Neuronal stem cell (in vitro differentiated cells): ENCODE measurements at regions not wholly inside any gene's neighbourhood (a gene's known extent, or its start where the extent isn't known, plus 50 kb on each side); places are given as distances from the start of the nearest gene placed in this dataset.

Experiments
- DNase-seq: peaks from one replicate; pipeline ENCODE4 v3.0.0-alpha.2; 2013; ENCODE audit warnings: low spot score
- H2AFZ ChIP-seq: one replicate; pipeline ENCODE4 v1.6.1; 2013; ENCODE audit warnings: mild to moderate bottlenecking, low read length, inconsistent platforms
- H2AK5ac ChIP-seq: 2 replicates; pipeline ENCODE4 v1.6.1; 2013; ENCODE audit warnings: low read depth, mild to moderate bottlenecking, inconsistent platforms, low read length, moderate library complexity, mixed read lengths
- H2BK120ac ChIP-seq: 2 replicates; pipeline ENCODE4 v1.6.1; 2013; ENCODE audit warnings: low read depth, mild to moderate bottlenecking, inconsistent platforms, low read length, moderate library complexity, mixed read lengths
- H2BK12ac ChIP-seq: one replicate; pipeline ENCODE4 v1.6.1; 2013; ENCODE audit warnings: low read length, inconsistent platforms
- H2BK15ac ChIP-seq: 2 replicates; pipeline ENCODE4 v1.6.1; 2013; ENCODE audit warnings: mild to moderate bottlenecking, low read length, inconsistent platforms, mixed read lengths
- H2BK5ac ChIP-seq: one replicate; pipeline ENCODE4 v1.6.1; 2013; ENCODE audit warnings: inconsistent platforms, mild to moderate bottlenecking, low read length, moderate library complexity
- H3K14ac ChIP-seq: one replicate; pipeline ENCODE4 v1.6.1; 2013; ENCODE audit warnings: low read length, inconsistent platforms
- H3K18ac ChIP-seq: 2 replicates; pipeline ENCODE4 v1.6.1; 2013; ENCODE audit warnings: low read length, inconsistent platforms
- H3K23ac ChIP-seq: 2 replicates; pipeline ENCODE4 v1.6.1; 2013; ENCODE audit warnings: low read depth, mild to moderate bottlenecking, mixed read lengths, low read length, inconsistent platforms; ENCODE audit not compliant: poor library complexity
- H3K27ac ChIP-seq: replicated peaks from 3 replicates; pipeline ENCODE4 v1.5.1; 2013; ENCODE audit warnings: low read length, inconsistent platforms
- H3K27me3 ChIP-seq, 3 experiments: 2 replicates each; pipeline ENCODE4 v1.6.1; 2013; ENCODE audit warnings: low read length in 3 of 3, mild to moderate bottlenecking in 2 of 3, inconsistent platforms in 1 of 3, low read depth in 1 of 3, mixed read lengths in 1 of 3, moderate library complexity in 1 of 3; ENCODE audit not compliant: control insufficient read depth in 3 of 3, insufficient read depth in 3 of 3
- H3K36me3 ChIP-seq, 2 donors: replicated peaks in 1 of 2; 2 replicates each; pipeline ENCODE4 v1.6.1; 2013; ENCODE audit warnings: low read length in 2 of 2; ENCODE audit not compliant: control insufficient read depth in 2 of 2, insufficient read depth in 2 of 2
- H3K4ac ChIP-seq: 2 replicates; pipeline ENCODE4 v1.6.1; 2013; ENCODE audit warnings: inconsistent platforms, mild to moderate bottlenecking, low read length, moderate library complexity
- H3K4me1 ChIP-seq, 2 donors: 1 replicate in 1 of 2; 2 replicates in 1 of 2; pipeline ENCODE4 v1.6.1; 2013; ENCODE audit warnings: low read length in 2 of 2, low read depth in 1 of 2; ENCODE audit not compliant: control insufficient read depth in 2 of 2, insufficient read depth in 1 of 2
- H3K4me2 ChIP-seq: one replicate; pipeline ENCODE4 v1.6.1; 2013; ENCODE audit warnings: mild to moderate bottlenecking, low read length, inconsistent platforms; ENCODE audit not compliant: insufficient read depth, poor library complexity, severe bottlenecking
- H3K4me3 ChIP-seq, 2 donors: 2 replicates each; pipeline ENCODE4 v1.5.1; 2013; ENCODE audit warnings: low read length in 2 of 2, mild to moderate bottlenecking in 2 of 2, inconsistent platforms in 1 of 2, moderate library complexity in 1 of 2
- H3K79me1 ChIP-seq: one replicate; pipeline ENCODE4 v1.6.1; 2013; ENCODE audit warnings: low read depth, mild to moderate bottlenecking, inconsistent platforms, low read length, moderate library complexity
- H3K9ac ChIP-seq: one replicate; pipeline ENCODE4 v1.6.1; 2013; ENCODE audit warnings: mild to moderate bottlenecking, low read depth, low read length, inconsistent platforms; ENCODE audit not compliant: poor library complexity
- H3K9me3 ChIP-seq, 2 donors: replicated peaks in 1 of 2; 2 replicates each; pipeline versions ENCODE3 to v1.6.1; 2013; ENCODE audit warnings: low read length in 2 of 2, mild to moderate bottlenecking in 2 of 2, inconsistent platforms in 1 of 2, low read depth in 1 of 2, mixed read lengths in 1 of 2, moderate library complexity in 1 of 2; ENCODE audit not compliant: control insufficient read depth in 2 of 2, insufficient read depth in 1 of 2
- H4K8ac ChIP-seq: one replicate; pipeline ENCODE4 v1.6.1; 2013; ENCODE audit warnings: low read depth, mild to moderate bottlenecking, inconsistent platforms, low read length, moderate library complexity
- H4K91ac ChIP-seq: one replicate; pipeline ENCODE4 v1.6.1; 2013; ENCODE audit warnings: low read length, low read depth, mild to moderate bottlenecking, inconsistent platforms; ENCODE audit not compliant: poor library complexity
- WGBS, 2 donors: extraction: QIAGEN DNeasy Blood & Tissue Kit; methylation state at CpG; one replicate each; pipeline ENCODE4 v1.1.7; 2013; ENCODE audit warnings: missing lambda C conversion rate in 2 of 2, mixed read lengths in 1 of 2; ENCODE audit not compliant: insufficient read length in 2 of 2, insufficient replicate concordance in 1 of 2; ENCODE audit errors: extremely low coverage in 2 of 2; 5-methylcytosine and 5-hydroxymethylcytosine counted together

DNA sequence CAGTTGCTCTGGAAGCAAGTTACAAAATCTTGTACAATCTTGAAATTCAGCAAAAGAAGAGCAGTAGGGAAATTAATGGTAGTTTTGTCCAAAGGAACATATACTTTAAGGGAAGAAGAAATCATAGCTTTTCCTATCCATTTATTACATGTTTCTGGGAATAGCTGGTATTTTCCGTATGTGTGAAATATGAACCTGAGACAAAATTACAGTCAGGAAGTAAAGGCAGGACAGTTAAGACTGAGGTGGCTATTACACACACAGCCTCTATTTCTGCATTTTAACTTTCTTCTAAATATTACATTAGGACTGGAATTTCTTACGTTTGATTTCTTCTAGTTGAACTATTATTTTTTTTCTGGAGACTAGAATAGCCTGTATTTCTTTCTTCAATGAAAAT is 1197.3 kb downstream of the SORCS3 start:
- no peak for DNase-seq
- no peak overlapping the region for H3K4ac ChIP-seq
- no peak overlapping the region for H3K27ac ChIP-seq
- no peaks in the 10 kb centered on the region for H3K36me3 ChIP-seq
- H4K91ac ChIP-seq: no peak overlapping the region
- no peak overlapping the region for H2BK5ac ChIP-seq
- peaks cover 4 to 39% of the 10 kb centered on the region in 2 donors for H3K4me1 ChIP-seq
- peak overlapping the region; percentile 82 for H2AFZ ChIP-seq
- no peak overlapping the region for H2BK15ac ChIP-seq
- H2BK120ac ChIP-seq: no peak overlapping the region
- H3K4me2 ChIP-seq: no peak overlapping the region
- no peak overlapping the region for H2BK12ac ChIP-seq
- H3K23ac ChIP-seq: no peak overlapping the region
- no peak overlapping the region for H4K8ac ChIP-seq
- no peaks in the 10 kb centered on the region for H3K9me3 ChIP-seq
- peak overlapping the region in 1 of 2 donors; percentile 17 for H3K4me3 ChIP-seq
- no peak overlapping the region for H3K9ac ChIP-seq
- H3K27me3 ChIP-seq: no peaks in the 10 kb centered on the region
- no peak overlapping the region for H3K18ac ChIP-seq
- H3K79me1 ChIP-seq: no peaks in the 10 kb centered on the region
- no CpG with 5 or more reads among the region's 2 CpGs for WGBS, 2 donors
- H2AK5ac ChIP-seq: no peak overlapping the region
- H3K14ac ChIP-seq: no peak overlapping the region

- H3K27ac ChIP-seq: no peak overlapping the region
- no peak overlapping the region for H2BK15ac ChIP-seq
- no peaks in the 10 kb centered on the region for H3K27me3 ChIP-seq
- no peak overlapping the region for H3K18ac ChIP-seq
- DNase-seq: no peak
- H3K23ac ChIP-seq: no peak overlapping the region
- peaks cover 4 to 39% of the 10 kb centered on the region in 2 donors for H3K4me1 ChIP-seq
- no peak overlapping the region for H2BK5ac ChIP-seq
- peak overlapping the region in 1 of 2 donors; percentile 17 for H3K4me3 ChIP-seq
- no peak overlapping the region for H3K4me2 ChIP-seq
- H2AK5ac ChIP-seq: no peak overlapping the region
- no peak overlapping the region for H3K14ac ChIP-seq
- H3K79me1 ChIP-seq: no peaks in the 10 kb centered on the region
- no peak overlapping the region for H3K9ac ChIP-seq
- H4K8ac ChIP-seq: no peak overlapping the region
- WGBS, 2 donors: no CpG with 5 or more reads among the region's 2 CpGs
- H2BK12ac ChIP-seq: no peak overlapping the region
- no peaks in the 10 kb centered on the region for H3K9me3 ChIP-seq
- no peak overlapping the region for H3K4ac ChIP-seq
- H2AFZ ChIP-seq: peak overlapping the region; percentile 82
- H2BK120ac ChIP-seq: no peak overlapping the region
- H4K91ac ChIP-seq: no peak overlapping the region
- no peaks in the 10 kb centered on the region for H3K36me3 ChIP-seq
Observed at GRCh38 chr10:105837951-105838350, 1196.9 kb downstream of the SORCS3 start.

DNA sequence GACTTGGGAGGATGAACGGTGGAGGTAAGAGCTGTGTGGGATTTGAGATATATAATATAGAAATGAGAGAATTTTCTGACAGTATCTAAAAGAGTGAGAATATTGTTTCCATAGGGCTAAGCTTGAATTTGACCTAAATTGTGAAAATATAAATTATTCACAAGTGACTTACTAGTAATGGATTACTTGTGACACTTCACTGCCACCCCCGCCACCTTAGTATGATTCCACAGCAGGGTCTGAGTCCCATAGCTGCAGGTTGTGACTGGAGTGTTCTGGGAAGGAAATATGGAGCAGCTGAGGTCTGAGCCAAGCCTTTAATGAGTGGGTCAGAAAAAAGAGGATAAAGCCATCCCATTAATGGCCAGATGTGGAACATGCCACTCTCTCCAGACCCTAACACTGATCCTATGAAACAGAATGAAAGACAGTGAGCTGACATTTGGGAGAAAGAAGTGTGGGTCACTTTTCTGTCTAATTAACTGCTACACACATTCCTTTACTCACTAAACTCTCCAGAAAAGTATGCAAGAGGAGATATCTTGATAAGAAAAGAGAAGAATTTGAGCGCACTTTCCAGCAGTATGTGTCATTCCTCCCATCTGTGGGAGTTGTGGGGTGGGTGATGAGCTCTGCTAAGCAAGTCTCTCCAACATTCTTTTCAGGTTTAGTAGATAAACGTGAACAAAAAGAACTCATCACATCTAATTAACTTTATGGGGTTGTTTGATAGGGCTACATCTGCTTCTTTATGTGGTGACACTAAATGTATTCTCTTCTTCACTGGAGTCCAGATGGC is 1193.4 kb downstream of the SORCS3 start:
- Histone ChIP-seq H4K91ac (no peak overlapping the region), H3K4me2 (no peak overlapping the region), H3K4me1 (peaks cover 2 to 15% of the 10 kb centered on the region in 2 donors), H3K79me1 (no peaks in the 10 kb centered on the region), H3K36me3 (no peaks in the 10 kb centered on the region), H3K14ac (no peak overlapping the region), H3K27ac (no peak overlapping the region), H3K27me3 (no peaks in the 10 kb centered on the region), H4K8ac (no peak overlapping the region), H2BK12ac (no peak overlapping the region), H2BK15ac (no peak overlapping the region), H3K4me3 (no peak overlapping the region), H3K9me3 (no peaks in the 10 kb centered on the region), H2BK120ac (no peak overlapping the region), H3K23ac (no peak overlapping the region), H2BK5ac (no peak overlapping the region), H3K4ac (no peak overlapping the region), H3K18ac (no peak overlapping the region), H2AFZ (no peak overlapping the region), H2AK5ac (no peak overlapping the region), H3K9ac (no peak overlapping the region)
- WGBS, 2 donors: 100% methylated on average over 1 of the region's 4 CpGs; no CpG with 5 or more reads in 1 of the 2 donors
- no peak for DNase-seq

DNA sequence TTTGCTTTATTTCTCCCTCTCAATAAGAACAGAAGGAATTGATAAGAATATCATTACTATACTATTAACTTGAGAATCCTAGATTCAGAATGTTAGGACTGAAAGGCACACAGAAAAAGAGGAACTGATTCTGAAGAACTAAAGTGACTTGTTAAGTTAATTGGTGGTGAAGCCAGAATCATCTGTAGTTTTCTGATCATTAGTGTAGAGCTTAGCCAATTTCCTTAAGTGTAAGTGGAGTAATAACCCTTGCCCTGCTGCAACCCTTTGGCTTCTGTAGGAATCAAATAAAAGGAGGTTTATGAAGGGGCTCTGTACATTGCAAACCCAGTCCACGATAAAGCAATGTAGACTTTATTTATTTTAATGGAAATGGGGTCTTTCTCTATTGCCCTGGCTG is 1186.0 kb downstream of the SORCS3 start:
- no peak for DNase-seq
- Histone ChIP-seq H3K4me3 (no peak overlapping the region), H3K4ac (no peak overlapping the region), H3K4me1 (peaks cover 0 to 1% of the 10 kb centered on the region in 2 donors), H2BK15ac (no peak overlapping the region), H2BK120ac (no peak overlapping the region), H2AK5ac (no peak overlapping the region), H3K14ac (no peak overlapping the region), H2BK12ac (no peak overlapping the region), H4K8ac (no peak overlapping the region), H3K79me1 (no peaks in the 10 kb centered on the region), H4K91ac (no peak overlapping the region), H3K4me2 (no peak overlapping the region), H3K36me3 (no peaks in the 10 kb centered on the region), H2AFZ (no peak overlapping the region), H3K23ac (no peak overlapping the region), H3K27ac (no peak overlapping the region), H3K9me3 (no peaks in the 10 kb centered on the region), H2BK5ac (no peak overlapping the region), H3K18ac (no peak overlapping the region), H3K9ac (no peak overlapping the region), H3K27me3 (no peaks in the 10 kb centered on the region)
- WGBS, 2 donors: no CpG with 5 or more reads among the region's 1 CpG
